HepG2 (cell line): ENCODE measurements at regions not wholly inside any gene's neighbourhood (a gene's known extent, or its start where the extent isn't known, plus 50 kb on each side); places are given as distances from the start of the nearest gene placed in this dataset.
A peak's percentile ranks its signal among the peaks of the same experiment; 100 is the strongest.

Experiments used
- ATAC-seq: fragments of 200-7000 bp; cut with Tn5 transposase; 3 replicates; pipeline ENCODE4 v1.9.1; 2020; ENCODE audit warnings: mild to moderate bottlenecking, moderate library complexity
- BruUV-seq: library from RNA; stranded (reverse); fragments of 400-500 nt; replicated peaks from 2 replicates; lab custom pipeline; 2021; lab: Mats Ljungman, UMichigan
- CTCF ChIA-PET: fragments of 300-600 bp; formaldehyde crosslinking; extraction: SDS; loops from one replicate; lab custom pipeline; 2021; ENCODE audit warnings: low total read pairs, inconsistent platforms, low intra/inter-chr PET ratio; lab: Yijun Ruan, JAX
- POLR2A ChIA-PET: fragments of 350-600 bp; sonication (Branson Sonifier 250); formaldehyde crosslinking; loops from one replicate; lab custom pipeline; 2020; ENCODE audit warnings: antibody characterized with exemption, inconsistent platforms; lab: Yijun Ruan, JAX
- DNase-seq: peaks from one replicate; pipeline ENCODE4 v3.0.0-alpha.2; 2015; ENCODE audit warnings: low spot score
- FAIRE-seq: peaks from 3 replicates; lab custom pipeline; 2011; peaks lifted over from hg19 to GRCh38; lab: Jason Lieb, UNC
- H2AFZ ChIP-seq: one replicate; pipeline ENCODE4 v1.6.1; 2011; ENCODE audit warnings: low read length, inconsistent platforms
- H3K27ac ChIP-seq: fragments of 300-600 bp; 3 replicates; pipeline ENCODE4 v1.8.0; 2011; ENCODE audit warnings: mixed run types, mild to moderate bottlenecking, mixed read lengths, low read length, inconsistent platforms; ENCODE audit not compliant: insufficient read depth; ENCODE audit errors: extremely low read length
- H3K27me3 ChIP-seq, 2 experiments: fragments of 200-600 bp in 1 of 2; 2 replicates in 1 of 2; 3 replicates in 1 of 2; pipeline versions ENCODE4 v1.6.0 to v1.8.0; 2011; ENCODE audit warnings: low read length in 2 of 2, mild to moderate bottlenecking in 2 of 2, moderate library complexity in 2 of 2, inconsistent platforms in 1 of 2; ENCODE audit not compliant: insufficient read depth in 2 of 2, control insufficient read depth in 1 of 2
- H3K36me3 ChIP-seq, 2 experiments: fragments of 200-600 bp in 1 of 2; replicated peaks in 1 of 2; 2 replicates in 1 of 2; 3 replicates in 1 of 2; pipeline versions ENCODE4 v1.5.1 to v1.8.0; 2011; ENCODE audit warnings: low read length in 2 of 2, inconsistent platforms in 1 of 2; ENCODE audit not compliant: insufficient read depth in 2 of 2, control insufficient read depth in 1 of 2
- H3K4me1 ChIP-seq: 2 replicates; pipeline ENCODE4 v1.5.1; 2012; ENCODE audit warnings: low read length, inconsistent platforms; ENCODE audit not compliant: insufficient read depth
- H3K4me2 ChIP-seq: 2 replicates; pipeline ENCODE4 v1.6.0; 2011; ENCODE audit warnings: low read depth, low read length, inconsistent platforms
- H3K4me3 ChIP-seq, 3 experiments: fragments of 200-600 bp in 1 of 3; sonication (generic), shearing (Covaris generic) in 1 of 3; replicated peaks in 1 of 3; 2 replicates each; pipeline ENCODE4 v1.5.1; 2011 to 2016; ENCODE audit warnings: low read length in 3 of 3, inconsistent platforms in 2 of 3, low read depth in 2 of 3, mild to moderate bottlenecking in 2 of 3, control low read depth in 1 of 3, mixed read lengths in 1 of 3; ENCODE audit not compliant: insufficient read depth in 1 of 3
- H3K79me2 ChIP-seq: one replicate; pipeline ENCODE4 v1.6.1; 2011; ENCODE audit warnings: low read length, inconsistent platforms; ENCODE audit not compliant: insufficient read depth
- H3K9ac ChIP-seq: 2 replicates; pipeline ENCODE4 v1.6.0; 2011; ENCODE audit warnings: mild to moderate bottlenecking, low read depth, low read length, inconsistent platforms; ENCODE audit not compliant: insufficient read depth
- H3K9me3 ChIP-seq: 2 replicates; pipeline ENCODE4 v1.5.1; 2012; ENCODE audit warnings: mild to moderate bottlenecking, low read length
- H4K20me1 ChIP-seq: 2 replicates; pipeline ENCODE4 v1.6.0; 2011; ENCODE audit warnings: inconsistent platforms, mild to moderate bottlenecking, low read length, moderate library complexity; ENCODE audit not compliant: insufficient read depth
- ATF3 ChIP-seq: sonication (generic); formaldehyde crosslinking; IDR thresholded peaks from 2 replicates; pipeline ENCODE4 v1.4.0; 2020; ENCODE audit warnings: missing genetic modification reagents
- CREB1 ChIP-seq, 2 experiments: fragments of 450-650 bp in 1 of 2; IDR thresholded peaks; 2 replicates each; pipeline ENCODE4 v1.6.1; 2016 to 2017; ENCODE audit warnings: control low read depth in 1 of 2, mild to moderate bottlenecking in 1 of 2, missing compliant biosample characterization in 1 of 2, missing genetic modification characterization in 1 of 2
- DNMT3B ChIP-seq: conservative IDR thresholded peaks from 2 replicates; pipeline ENCODE4 v1.6.1; 2016; ENCODE audit warnings: missing biosample characterization, control low read depth
- PCBP1 ChIP-seq: fragments of 200-400 bp; formaldehyde crosslinking; IDR thresholded peaks from 2 replicates; pipeline ENCODE4 v1.6.1; 2017; ENCODE audit warnings: mild to moderate bottlenecking, low read depth, low read length, borderline replicate concordance
- ZBTB33 ChIP-seq: sonication (generic); formaldehyde crosslinking; IDR thresholded peaks from 2 replicates; pipeline ENCODE4 v1.4.0; 2020; ENCODE audit warnings: missing genetic modification reagents
- ZNF432 ChIP-seq: sonication (generic); formaldehyde crosslinking; IDR thresholded peaks from 2 replicates; pipeline ENCODE4 v1.5.0; 2020; ENCODE audit warnings: missing genetic modification reagents, mild to moderate bottlenecking, borderline replicate concordance
- WGBS: methylation state at CpG from one replicate; pipeline ENCODE4 v1.1.6; 2017; ENCODE audit warnings: low lambda C conversion rate; 5-methylcytosine and 5-hydroxymethylcytosine counted together
- in situ Hi-C: cut with HindIII; loops from 2 replicates; pipeline ENCODE4 v1.10.0; 2017; ENCODE audit warnings: low pct_unique_long_range_greater_than_20kb; ENCODE audit not compliant: extremely low pct_ligation_motif_present
- intact Hi-C: fragments of 100-400 bp; cut with micrococcal nuclease; formaldehyde crosslinking; loops from one replicate; pipeline ENCODE4 v1.10.0; 2022; ENCODE audit not compliant: unreplicated experiment

GRCh38 chr12:124482901-124483799, 84.3 kb downstream of the NCOR2 start:
- H3K4me1 ChIP-seq = peaks cover 33% of the 10 kb centered on the region
- no peak overlapping the region for H3K27ac ChIP-seq
- 0 out of 2 replicates have a peak, but pooled peaks have one; percentile 31 for TF ChIP-seq PCBP1
- TF ChIP-seq ATF3 (CRISPR knock-in tag) = no peak
- no peak for TF ChIP-seq ZNF432 (CRISPR knock-in tag)
- TF ChIP-seq CREB1 (IDR thresholded peaks at IDR 0.05) = no peak
- no peak for TF ChIP-seq CREB1 (CRISPR knock-in tag; IDR thresholded peaks at IDR 0.05)
- TF ChIP-seq ZBTB33 = 0 out of 2 replicates have a peak, but pooled peaks have one; percentile 10
- TF ChIP-seq DNMT3B (CRISPR knock-in tag) = no peak
- H3K9me3 ChIP-seq = no peaks in the 10 kb centered on the region
- DNase-seq = no peak
- no peaks in the 10 kb centered on the region; a peak in 1 of 5 replicates for H3K27me3 ChIP-seq
- in situ Hi-C loops = no loop called here
- intact Hi-C loops = loop anchor here (5.0 kb wide), 1 partner anchor 34 kb away; no protein-coding TSS in a partner anchor
- WGBS = 94% methylated on average over 8 of the region's 27 CpGs
- no peaks in the 10 kb centered on the region for H3K79me2 ChIP-seq
- POLR2A ChIA-PET = no interaction called here
- ATAC-seq = no peak
- no peak for FAIRE-seq
- BruUV-seq = no TSS peak
- no peak overlapping the region for H2AFZ ChIP-seq
- H3K36me3 ChIP-seq = peaks cover 12 to 13% of the 10 kb centered on the region in 2 experiments; a peak in 4 of 5 replicates
- H3K4me3 ChIP-seq = no peak overlapping the region
- no peak overlapping the region for H3K9ac ChIP-seq
- CTCF ChIA-PET = no interaction called here
- H4K20me1 ChIP-seq = peaks cover 6% of the 10 kb centered on the region; the same call in 1 of the 2 replicates
- no peak overlapping the region for H3K4me2 ChIP-seq
